Calu3 (cell line): ENCODE measurements at regions not wholly inside any gene's neighbourhood (a gene's known extent, or its start where the extent isn't known, plus 50 kb on each side); places are given as distances from the start of the nearest gene placed in this dataset.
A peak's percentile ranks its signal among the peaks of the same experiment; 100 is the strongest.

Source experiments
- BruUV-seq: library from RNA; stranded (reverse); fragments of 400-500 nt; replicated peaks from 2 replicates; lab custom pipeline; 2021; lab: Mats Ljungman, UMichigan
- CTCF ChIA-PET: fragments of 300-600 bp; sonication (Branson Sonifier 250); formaldehyde crosslinking; loops from one replicate; lab custom pipeline; 2022; ENCODE audit warnings: antibody characterized with exemption; lab: Charles Lee
- DNase-seq: peaks from one replicate; pipeline ENCODE4 v3.0.0; 2022
- H3K27ac Mint-ChIP-seq: one replicate; pipeline ENCODE4 v1.8.0; 2022; ENCODE audit warnings: mixed read lengths; ENCODE audit not compliant: unreplicated experiment
- H3K27me3 Mint-ChIP-seq: one replicate; pipeline ENCODE4 v1.8.0; 2022; ENCODE audit warnings: mixed read lengths; ENCODE audit not compliant: unreplicated experiment
- H3K36me3 Mint-ChIP-seq: one replicate; pipeline ENCODE4 v1.8.0; 2022; ENCODE audit warnings: mild to moderate bottlenecking, moderate library complexity, mixed read lengths; ENCODE audit not compliant: insufficient read depth, unreplicated experiment
- H3K4me1 Mint-ChIP-seq: one replicate; pipeline ENCODE4 v1.8.0; 2022; ENCODE audit warnings: mild to moderate bottlenecking, low read depth, mixed read lengths; ENCODE audit not compliant: unreplicated experiment
- H3K4me3 Mint-ChIP-seq: one replicate; pipeline ENCODE4 v1.8.0; 2022; ENCODE audit warnings: mild to moderate bottlenecking, low read depth, moderate library complexity, mixed read lengths; ENCODE audit not compliant: unreplicated experiment
- H3K9me3 Mint-ChIP-seq: one replicate; pipeline ENCODE4 v1.8.0; 2022; ENCODE audit warnings: low read depth, mixed read lengths; ENCODE audit not compliant: unreplicated experiment
- CTCF ChIP-seq: fragments of 200-600 bp; IDR thresholded peaks from one replicate; pipeline ENCODE4 v1.8.0; 2022; ENCODE audit warnings: antibody characterized with exemption; ENCODE audit not compliant: unreplicated experiment
- intact Hi-C: fragments of 100-400 bp; cut with micrococcal nuclease; formaldehyde crosslinking; loops from one replicate; pipeline ENCODE4 v1.10.0; 2022; ENCODE audit not compliant: unreplicated experiment

GRCh38 chr6:19983374-19983773 lies 146.2 kb downstream of the ID4 start:
- H3K36me3 Mint-ChIP-seq: no peaks in the 10 kb centered on the region
- no peaks in the 10 kb centered on the region for H3K4me1 Mint-ChIP-seq
- peaks cover 74% of the 10 kb centered on the region for H3K27me3 Mint-ChIP-seq
- CTCF ChIA-PET: no interaction called here
- intact Hi-C loops: no loop called here
- H3K27ac Mint-ChIP-seq: no peak overlapping the region
- no TSS peak for BruUV-seq
- DNase-seq: no peak
- H3K9me3 Mint-ChIP-seq: no peaks in the 10 kb centered on the region
- no peak overlapping the region for H3K4me3 Mint-ChIP-seq
- no peak for TF ChIP-seq CTCF

- no peak for DNase-seq
- intact Hi-C loops: no loop called here
- no TSS peak for BruUV-seq
Measured at GRCh38 chr6:19986691-19987438, 149.7 kb downstream of the ID4 start.

GRCh38 chr6:19988555-19988954 lies 151.4 kb downstream of the ID4 start:
- TF ChIP-seq CTCF: no peak
- no TSS peak for BruUV-seq
- intact Hi-C loops: no loop called here
- Mint-ChIP-seq H3K36me3 (no peaks in the 10 kb centered on the region), H3K4me3 (no peak overlapping the region), H3K4me1 (no peaks in the 10 kb centered on the region), H3K27me3 (peaks cover 79% of the 10 kb centered on the region), H3K9me3 (no peaks in the 10 kb centered on the region), H3K27ac (no peak overlapping the region)
- peak; percentile 17 for DNase-seq
- CTCF ChIA-PET: no interaction called here

More at GRCh38 chr6:19986691-19987438, 149.7 kb downstream of the ID4 start:
- Mint-ChIP-seq H3K27ac (no peak overlapping the region), H3K4me3 (no peak overlapping the region), H3K36me3 (no peaks in the 10 kb centered on the region), H3K4me1 (no peaks in the 10 kb centered on the region), H3K27me3 (peaks cover 85% of the 10 kb centered on the region), H3K9me3 (no peaks in the 10 kb centered on the region)
- no peak for TF ChIP-seq CTCF
- CTCF ChIA-PET: no interaction called here

- Mint-ChIP-seq H3K27ac (no peak overlapping the region), H3K4me1 (no peaks in the 10 kb centered on the region), H3K4me3 (no peak overlapping the region), H3K9me3 (no peaks in the 10 kb centered on the region), H3K27me3 (peaks cover 72% of the 10 kb centered on the region), H3K36me3 (no peaks in the 10 kb centered on the region)
- CTCF ChIA-PET: interaction anchor here (1.1 kb wide), 1 partner anchor 12 kb away, joined by 3 read pairs; no protein-coding TSS in a partner anchor
- TF ChIP-seq CTCF: no peak
- no TSS peak for BruUV-seq
- no peak for DNase-seq
- intact Hi-C loops: no loop called here
Measured at GRCh38 chr6:19991176-19991575, 154.0 kb downstream of the ID4 start.
